Lower leg skin (tissue), 3 donors: ENCODE measurements at regions not wholly inside any gene's neighbourhood (a gene's known extent, or its start where the extent isn't known, plus 50 kb on each side); places are given as distances from the start of the nearest gene placed in this dataset.

Experiments
- CTCF ChIP-seq, 3 donors: fragments of 450-650 bp; IDR thresholded peaks; one replicate each; pipeline ENCODE4 v1.5.1; 2016; ENCODE audit warnings: antibody characterized with exemption in 3 of 3, mild to moderate bottlenecking in 3 of 3, moderate library complexity in 2 of 3
- POLR2A ChIP-seq, 2 donors: fragments of 450-650 bp; IDR thresholded peaks; one replicate each; pipeline ENCODE4 v1.6.1; 2016 to 2017; ENCODE audit warnings: antibody characterized with exemption in 2 of 2, mild to moderate bottlenecking in 1 of 2, moderate library complexity in 1 of 2

GRCh38 chrX:98331407-98331806, 1447.7 kb downstream of the RPA4 start:
- TF ChIP-seq POLR2A (IDR thresholded peaks at IDR 0.05) = no peak
- TF ChIP-seq CTCF (IDR thresholded peaks at IDR 0.05) = no peak
